Immature natural killer cell (primary cell): ENCODE measurements at regions not wholly inside any gene's neighbourhood (a gene's known extent, or its start where the extent isn't known, plus 50 kb on each side); places are given as distances from the start of the nearest gene placed in this dataset.

Source experiments
- DNase-seq, 3 donors: peaks; one replicate each; pipeline ENCODE4 v3.0.0; 2022; ENCODE audit warnings: mixed read lengths in 1 of 3
- H3K27ac Mint-ChIP-seq, 6 donors: one replicate each; pipeline ENCODE4 v1.8.0; 2020; ENCODE audit warnings: mixed read lengths in 6 of 6, mild to moderate bottlenecking in 5 of 6, inconsistent platforms in 4 of 6, moderate library complexity in 3 of 6
- H3K27me3 Mint-ChIP-seq, 3 donors: one replicate each; pipeline ENCODE4 v1.8.0; 2020 to 2021; ENCODE audit warnings: low read depth in 3 of 3, mild to moderate bottlenecking in 3 of 3, mixed read lengths in 3 of 3, moderate library complexity in 3 of 3, inconsistent platforms in 1 of 3
- H3K36me3 Mint-ChIP-seq, 3 donors: one replicate each; pipeline ENCODE4 v1.8.0; 2020; ENCODE audit warnings: mixed read lengths in 3 of 3, inconsistent platforms in 2 of 3, mild to moderate bottlenecking in 2 of 3
- H3K4me1 Mint-ChIP-seq, 2 donors: one replicate each; pipeline ENCODE4 v1.8.0; 2020; ENCODE audit warnings: inconsistent platforms in 2 of 2, mild to moderate bottlenecking in 2 of 2, mixed read lengths in 2 of 2, moderate library complexity in 1 of 2
- H3K4me3 Mint-ChIP-seq, 5 donors: one replicate each; pipeline ENCODE4 v1.8.0; 2020; ENCODE audit warnings: mild to moderate bottlenecking in 5 of 5, mixed read lengths in 5 of 5, inconsistent platforms in 3 of 5, moderate library complexity in 3 of 5
- H3K9me3 Mint-ChIP-seq, 6 donors: one replicate each; pipeline ENCODE4 v1.8.0; 2020; ENCODE audit warnings: mild to moderate bottlenecking in 6 of 6, mixed read lengths in 6 of 6, inconsistent platforms in 4 of 6, moderate library complexity in 3 of 6

DNA sequence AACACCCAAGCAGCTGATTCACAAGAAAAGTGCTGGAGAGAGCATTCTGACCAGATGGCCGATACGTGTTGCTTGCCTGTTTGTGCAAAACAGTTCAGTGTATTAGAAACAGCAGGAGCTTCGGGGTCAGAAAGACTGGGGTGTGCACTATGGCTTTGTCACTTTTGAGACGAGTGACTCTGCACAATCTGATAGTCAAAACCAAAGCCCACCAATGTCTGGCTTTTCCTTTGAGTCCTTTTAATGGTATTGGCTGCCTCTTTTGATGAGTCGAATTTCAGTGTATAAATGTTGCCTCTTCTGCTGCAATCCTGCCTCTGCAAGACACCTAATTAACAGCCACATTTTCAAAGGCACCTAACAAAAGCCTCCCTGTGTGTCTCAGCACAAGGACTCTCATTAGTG lies 444.6 kb downstream of the AJAP1 start:
- no peaks in the 10 kb centered on the region for H3K36me3 Mint-ChIP-seq
- no peak overlapping the region for H3K4me3 Mint-ChIP-seq
- DNase-seq: no peak
- H3K4me1 Mint-ChIP-seq: no peaks in the 10 kb centered on the region
- no peak overlapping the region for H3K27ac Mint-ChIP-seq
- peaks cover 0 to 4% (median 2%) of the 10 kb centered on the region in 3 donors for H3K27me3 Mint-ChIP-seq
- peaks cover 0 to 5% (median 0%) of the 10 kb centered on the region in 6 donors for H3K9me3 Mint-ChIP-seq

DNA sequence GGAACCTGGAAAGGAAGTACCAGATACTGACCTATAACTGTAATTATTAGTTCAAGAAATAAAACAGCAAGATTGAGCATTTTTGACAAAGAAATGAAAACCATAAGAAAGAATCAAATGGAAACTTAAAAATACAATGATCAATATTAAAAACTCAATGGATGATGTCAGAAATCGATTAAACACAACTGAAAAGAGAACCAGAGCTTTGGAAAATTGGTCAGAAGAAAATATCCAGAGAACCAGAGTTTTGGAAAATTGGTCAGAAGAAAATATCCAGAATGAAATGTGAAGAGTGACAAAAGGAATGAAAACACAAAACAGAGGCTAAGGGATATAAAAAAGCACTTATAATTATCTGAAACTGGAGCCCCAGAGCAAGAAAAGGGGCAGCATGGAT lies 438.6 kb downstream of the AJAP1 start:
- no peak for DNase-seq
- Mint-ChIP-seq H3K36me3 (peaks cover 0 to 4% (median 0%) of the 10 kb centered on the region in 3 donors), H3K4me3 (no peak overlapping the region), H3K27ac (no peak overlapping the region), H3K9me3 (peaks cover 0 to 21% (median 12%) of the 10 kb centered on the region in 6 donors), H3K4me1 (no peaks in the 10 kb centered on the region), H3K27me3 (peaks cover 1 to 6% (median 4%) of the 10 kb centered on the region in 3 donors)

DNA sequence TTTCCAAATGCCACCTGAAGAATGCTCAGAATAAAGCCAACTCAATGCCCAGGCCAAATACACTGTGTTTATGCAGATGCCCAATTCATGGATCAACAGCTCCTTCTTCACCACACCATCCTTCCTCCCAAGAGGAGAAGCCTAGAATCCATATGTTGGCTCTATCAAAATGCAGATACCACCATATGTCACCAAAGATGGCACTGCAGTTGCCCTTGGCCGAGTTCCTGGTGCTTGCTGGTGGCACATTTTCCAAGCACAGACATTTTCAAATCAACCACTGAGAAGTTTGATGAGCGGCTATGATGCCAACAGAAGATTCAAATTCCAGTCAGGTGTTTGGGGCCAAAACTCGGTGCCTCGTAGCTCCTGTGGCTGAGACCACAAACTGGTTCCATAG lies 430.3 kb downstream of the AJAP1 start:
- no peak for DNase-seq
- no peaks in the 10 kb centered on the region for H3K4me1 Mint-ChIP-seq
- H3K27me3 Mint-ChIP-seq: peaks cover 0 to 3% (median 1%) of the 10 kb centered on the region in 3 donors
- H3K9me3 Mint-ChIP-seq: peaks cover 0 to 3% (median 0%) of the 10 kb centered on the region in 6 donors
- no peaks in the 10 kb centered on the region for H3K36me3 Mint-ChIP-seq
- H3K27ac Mint-ChIP-seq: no peak overlapping the region
- no peak overlapping the region for H3K4me3 Mint-ChIP-seq

DNA sequence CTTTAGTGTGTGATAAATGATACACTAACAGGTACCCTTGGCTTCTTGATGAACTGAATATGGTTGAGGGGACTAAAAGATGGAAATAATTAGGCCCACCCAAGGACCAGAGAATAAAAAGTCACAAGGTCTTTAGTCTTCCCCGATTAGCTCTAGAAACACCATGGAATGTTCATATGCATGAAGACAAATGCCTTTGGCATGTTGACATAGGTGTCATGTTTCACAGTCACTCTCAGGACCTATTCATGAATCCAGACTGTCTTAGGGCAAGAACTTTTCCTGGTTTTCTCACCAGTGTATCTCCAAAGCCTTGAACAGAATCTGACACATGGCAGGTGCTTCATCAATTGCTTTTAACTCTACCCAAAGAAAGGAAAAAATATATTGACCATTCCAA lies 412.8 kb downstream of the AJAP1 start:
- Mint-ChIP-seq H3K9me3 (peaks cover 0 to 2% (median 0%) of the 10 kb centered on the region in 6 donors), H3K36me3 (no peaks in the 10 kb centered on the region), H3K27ac (no peak overlapping the region), H3K4me1 (no peaks in the 10 kb centered on the region), H3K27me3 (peaks cover 2 to 6% (median 3%) of the 10 kb centered on the region in 3 donors), H3K4me3 (no peak overlapping the region)
- no peak for DNase-seq

DNA sequence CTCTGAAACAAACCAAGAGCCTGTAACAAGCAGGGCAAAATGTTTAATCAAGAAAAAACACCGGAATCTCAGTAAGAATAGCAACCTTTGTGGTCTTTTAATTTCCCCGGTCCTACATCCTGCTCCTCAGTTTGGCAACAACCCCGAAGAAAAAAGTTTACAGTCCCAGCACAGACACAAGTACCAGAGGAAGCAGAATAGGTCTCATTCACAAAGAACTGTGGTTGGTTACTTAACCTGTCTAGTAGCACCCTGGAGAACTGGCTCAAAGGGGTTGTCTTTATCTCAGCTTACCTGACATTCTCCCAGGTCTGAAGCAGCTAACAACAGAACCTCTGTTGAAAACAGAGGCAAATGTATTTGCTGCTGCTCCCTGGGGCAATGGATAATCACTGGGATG lies 399.3 kb downstream of the AJAP1 start:
- Mint-ChIP-seq H3K36me3 (no peaks in the 10 kb centered on the region), H3K4me3 (no peak overlapping the region), H3K4me1 (no peaks in the 10 kb centered on the region), H3K27ac (no peak overlapping the region), H3K9me3 (peaks cover 2 to 20% (median 8%) of the 10 kb centered on the region in 6 donors), H3K27me3 (peaks cover 4 to 10% (median 9%) of the 10 kb centered on the region in 3 donors)
- no peak for DNase-seq

DNA sequence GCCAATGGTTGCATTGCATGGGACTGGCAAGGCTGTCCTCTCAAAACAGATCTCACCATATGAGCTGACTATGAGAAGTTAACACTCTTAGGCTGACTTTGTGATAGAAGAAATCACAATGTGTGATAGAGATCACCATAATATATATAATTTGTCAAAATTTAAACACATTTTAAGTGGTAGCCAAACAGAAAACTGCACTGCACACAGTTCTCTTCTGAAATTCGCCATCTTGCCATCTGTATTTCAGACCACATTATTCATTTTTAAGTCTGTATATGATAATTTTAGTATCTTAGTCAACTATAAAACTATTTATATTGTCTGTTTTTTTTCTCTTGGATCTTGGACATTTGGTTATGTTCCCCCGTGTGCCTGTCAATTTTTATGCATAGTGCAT lies 374.7 kb downstream of the AJAP1 start:
- no peak for DNase-seq
- Mint-ChIP-seq H3K9me3 (no peaks in the 10 kb centered on the region), H3K4me1 (no peaks in the 10 kb centered on the region), H3K27me3 (peaks cover 0 to 9% (median 4%) of the 10 kb centered on the region in 3 donors), H3K4me3 (no peak overlapping the region), H3K36me3 (no peaks in the 10 kb centered on the region), H3K27ac (no peak overlapping the region)

DNA sequence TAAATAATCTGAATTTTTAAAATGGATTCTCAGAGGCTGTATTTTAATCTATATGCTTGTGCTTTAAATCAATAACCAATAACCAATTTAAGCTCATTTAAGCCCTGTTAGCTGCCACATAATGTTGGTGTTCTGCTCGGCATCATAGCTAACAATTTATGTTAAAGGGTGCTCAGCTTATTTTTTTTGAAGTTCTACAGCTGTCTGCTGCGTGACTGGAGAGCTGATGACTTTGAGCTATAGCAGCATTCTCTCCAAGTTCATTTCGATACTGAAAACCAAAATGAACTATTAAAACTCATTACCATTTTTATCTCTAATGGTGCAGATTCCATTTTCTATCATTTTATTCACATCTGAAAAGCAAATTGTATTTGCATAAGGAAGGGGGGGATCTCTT lies 357.8 kb downstream of the AJAP1 start:
- Mint-ChIP-seq H3K9me3 (peaks cover 0 to 2% (median 0%) of the 10 kb centered on the region in 6 donors), H3K27me3 (peaks cover 0 to 9% (median 6%) of the 10 kb centered on the region in 3 donors), H3K36me3 (no peaks in the 10 kb centered on the region), H3K4me1 (no peaks in the 10 kb centered on the region), H3K4me3 (no peak overlapping the region), H3K27ac (no peak overlapping the region)
- no peak for DNase-seq

DNA sequence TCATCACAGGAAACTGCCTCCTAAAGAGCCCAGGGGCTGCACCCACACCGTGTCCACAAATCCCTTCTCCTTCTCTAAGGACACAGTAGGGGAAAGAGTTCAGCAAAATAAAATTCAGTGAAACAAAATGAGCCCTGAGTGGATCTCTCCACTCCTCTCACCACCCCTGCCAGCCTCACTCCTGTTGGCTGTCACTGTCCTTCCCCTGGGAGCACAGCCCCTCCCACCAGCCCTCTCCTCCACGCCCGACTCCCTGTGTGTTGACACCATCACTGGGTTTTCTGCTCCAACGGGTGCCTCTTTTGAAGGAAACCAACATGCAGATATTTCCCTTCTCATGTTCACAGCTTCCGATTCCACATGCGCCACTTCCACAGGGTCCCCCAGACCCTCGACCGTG lies 356.2 kb downstream of the AJAP1 start:
- H3K27me3 Mint-ChIP-seq: peaks cover 0 to 9% (median 6%) of the 10 kb centered on the region in 3 donors
- peaks cover 0 to 2% (median 0%) of the 10 kb centered on the region in 6 donors for H3K9me3 Mint-ChIP-seq
- no peaks in the 10 kb centered on the region for H3K36me3 Mint-ChIP-seq
- no peak for DNase-seq
- no peaks in the 10 kb centered on the region for H3K4me1 Mint-ChIP-seq
- no peak overlapping the region for H3K27ac Mint-ChIP-seq
- no peak overlapping the region for H3K4me3 Mint-ChIP-seq

DNA sequence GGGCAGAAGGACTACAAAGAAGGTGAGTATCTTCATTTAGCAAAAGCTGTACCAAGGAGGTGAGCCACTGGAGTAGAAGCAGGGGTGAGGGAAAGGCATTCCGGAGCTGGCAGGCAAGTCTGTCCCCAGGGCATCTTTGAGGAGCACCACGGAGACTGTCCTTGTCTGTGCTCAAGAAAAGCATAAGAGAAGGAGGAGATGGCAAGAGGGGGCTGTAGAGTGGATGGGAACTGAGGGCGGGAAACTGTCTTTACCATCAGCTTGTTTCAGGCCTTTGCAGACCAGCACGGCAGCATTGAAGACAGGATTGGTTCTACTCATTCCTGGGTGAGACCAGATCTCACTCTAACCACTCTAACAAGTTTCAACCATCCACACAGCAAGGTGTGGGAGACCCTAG lies 355.8 kb downstream of the AJAP1 start:
- no peaks in the 10 kb centered on the region for H3K36me3 Mint-ChIP-seq
- no peak for DNase-seq
- H3K4me1 Mint-ChIP-seq: no peaks in the 10 kb centered on the region
- no peak overlapping the region for H3K27ac Mint-ChIP-seq
- no peak overlapping the region for H3K4me3 Mint-ChIP-seq
- peaks cover 0 to 2% (median 0%) of the 10 kb centered on the region in 6 donors for H3K9me3 Mint-ChIP-seq
- peaks cover 0 to 9% (median 7%) of the 10 kb centered on the region in 3 donors for H3K27me3 Mint-ChIP-seq

DNA sequence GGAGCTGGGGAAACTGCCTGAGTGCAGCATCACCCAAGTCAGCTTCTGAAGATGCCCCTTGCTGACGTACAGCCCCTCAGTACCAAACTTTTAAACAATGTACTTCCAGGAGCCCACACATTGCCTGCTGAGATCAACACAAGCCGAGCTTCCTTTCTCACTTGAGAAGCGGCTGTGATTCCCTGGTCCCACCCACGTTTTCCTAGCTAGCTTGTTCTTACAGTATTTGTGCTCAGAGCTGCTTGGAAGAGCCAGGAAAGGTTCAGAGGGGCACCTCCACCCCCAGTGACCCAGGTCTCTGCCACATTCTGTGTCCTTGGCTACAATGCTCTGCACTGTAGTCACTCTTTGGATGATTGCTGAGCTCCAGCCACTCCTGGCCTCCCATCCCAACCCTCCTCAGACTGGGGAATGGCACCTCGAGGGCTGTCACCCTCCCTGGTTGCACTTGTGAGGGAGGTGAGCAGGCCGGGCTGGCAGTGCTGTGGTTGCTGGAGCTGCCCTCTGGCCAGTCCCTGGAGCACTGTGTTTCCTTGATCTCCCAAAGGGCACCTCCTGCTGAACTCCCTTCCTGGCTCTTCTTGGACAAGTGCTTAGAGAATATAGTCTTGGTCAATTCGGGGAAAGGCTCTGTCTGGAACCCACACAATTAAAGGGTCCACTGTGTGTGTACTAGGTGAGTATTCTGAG lies 355.1 kb downstream of the AJAP1 start:
- no peak overlapping the region for H3K27ac Mint-ChIP-seq
- H3K36me3 Mint-ChIP-seq: no peaks in the 10 kb centered on the region
- no peak overlapping the region for H3K4me3 Mint-ChIP-seq
- H3K4me1 Mint-ChIP-seq: no peaks in the 10 kb centered on the region
- peaks cover 0 to 9% (median 9%) of the 10 kb centered on the region in 3 donors for H3K27me3 Mint-ChIP-seq
- H3K9me3 Mint-ChIP-seq: peaks cover 0 to 2% (median 0%) of the 10 kb centered on the region in 6 donors
- no peak for DNase-seq

DNA sequence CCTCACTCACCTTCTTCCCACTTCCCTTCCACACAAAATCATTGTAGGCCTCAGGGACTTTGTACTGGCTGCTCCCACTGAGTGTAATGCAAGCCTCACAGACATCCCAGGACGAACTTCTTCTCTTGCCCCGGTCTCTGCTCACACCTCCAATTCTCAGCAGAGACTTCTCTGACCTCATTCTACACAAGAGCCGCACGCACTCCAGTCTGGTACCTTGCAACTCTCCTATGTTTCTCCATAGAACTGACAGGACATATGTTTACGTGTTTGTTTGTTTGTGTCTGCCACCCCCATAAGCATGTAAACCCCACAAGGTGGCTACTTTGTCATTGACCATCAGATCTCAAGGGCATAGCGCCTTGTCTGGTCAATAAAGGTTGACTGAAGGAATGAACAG lies 350.8 kb downstream of the AJAP1 start:
- Mint-ChIP-seq H3K27me3 (peaks cover 0 to 9% (median 2%) of the 10 kb centered on the region in 3 donors), H3K9me3 (peaks cover 0 to 2% (median 0%) of the 10 kb centered on the region in 6 donors), H3K36me3 (no peaks in the 10 kb centered on the region), H3K27ac (no peak overlapping the region), H3K4me3 (no peak overlapping the region), H3K4me1 (no peaks in the 10 kb centered on the region)
- no peak for DNase-seq

DNA sequence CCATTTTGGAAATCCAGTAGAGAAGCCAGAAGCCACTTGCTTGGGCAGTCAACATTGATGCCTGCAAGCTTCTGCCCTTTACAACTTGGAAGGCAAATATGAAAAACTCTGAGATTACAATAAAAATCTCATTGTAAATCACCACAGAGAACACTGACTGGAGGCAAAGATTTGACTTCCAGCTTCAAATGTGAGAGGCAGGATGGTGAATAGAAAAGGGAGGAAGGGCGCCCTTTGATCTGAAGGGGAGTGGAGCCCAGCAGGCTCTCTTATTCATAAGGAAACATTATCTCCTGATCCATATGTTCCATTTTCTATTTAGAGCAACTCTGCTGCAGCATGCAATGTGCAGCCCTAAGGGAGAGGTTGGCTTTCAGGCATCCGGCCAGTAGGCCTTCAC lies 348.3 kb downstream of the AJAP1 start:
- H3K4me1 Mint-ChIP-seq: no peaks in the 10 kb centered on the region
- H3K9me3 Mint-ChIP-seq: peaks cover 0 to 3% (median 0%) of the 10 kb centered on the region in 6 donors
- H3K27me3 Mint-ChIP-seq: peaks cover under 1 to 8% (median 2%) of the 10 kb centered on the region in 3 donors
- no peak overlapping the region for H3K27ac Mint-ChIP-seq
- no peak for DNase-seq
- no peak overlapping the region for H3K4me3 Mint-ChIP-seq
- no peaks in the 10 kb centered on the region for H3K36me3 Mint-ChIP-seq

DNA sequence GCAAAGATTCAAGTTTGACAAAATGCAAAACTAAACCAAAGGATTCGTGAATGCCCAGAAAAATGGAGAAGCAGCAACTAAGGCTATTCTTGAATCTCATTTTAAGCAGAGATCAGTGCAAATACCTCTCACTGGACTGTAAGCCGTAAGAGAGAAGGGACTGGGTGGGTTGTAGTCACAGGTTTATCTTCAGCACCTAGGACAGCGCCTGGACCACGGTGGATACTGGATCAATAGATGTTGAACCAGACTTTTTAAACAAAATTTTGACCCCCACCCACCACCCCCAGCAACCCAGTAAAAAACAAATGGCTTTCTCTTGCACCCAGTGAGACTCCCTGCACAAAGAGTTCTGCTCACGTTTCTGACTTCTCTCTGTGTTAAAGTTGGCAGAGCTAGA lies 347.1 kb downstream of the AJAP1 start:
- no peak overlapping the region for H3K27ac Mint-ChIP-seq
- no peaks in the 10 kb centered on the region for H3K4me1 Mint-ChIP-seq
- no peaks in the 10 kb centered on the region for H3K36me3 Mint-ChIP-seq
- DNase-seq: no peak
- peaks cover 0 to 4% (median 0%) of the 10 kb centered on the region in 6 donors for H3K9me3 Mint-ChIP-seq
- peaks cover 2 to 8% (median 2%) of the 10 kb centered on the region in 3 donors for H3K27me3 Mint-ChIP-seq
- H3K4me3 Mint-ChIP-seq: no peak overlapping the region

DNA sequence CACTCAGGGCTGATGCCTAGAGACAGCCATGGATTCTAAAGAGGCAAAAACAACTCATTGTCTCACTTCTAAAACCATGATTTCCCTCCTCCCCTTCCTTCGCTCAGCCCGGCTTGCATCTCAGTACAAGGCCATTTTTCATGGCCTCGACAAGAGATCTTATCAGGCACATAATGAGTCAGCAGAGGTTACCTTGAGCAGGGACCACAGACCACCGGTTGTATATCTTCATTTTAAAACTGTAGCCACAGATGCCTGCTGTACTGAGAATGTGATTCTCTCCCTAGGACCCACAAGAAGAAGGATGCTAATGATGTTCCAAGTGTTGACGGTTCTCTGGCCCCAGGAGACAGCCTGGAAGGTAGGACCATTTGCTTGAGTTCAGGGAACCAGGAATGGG lies 331.9 kb downstream of the AJAP1 start:
- DNase-seq: no peak
- Mint-ChIP-seq H3K4me1 (no peaks in the 10 kb centered on the region), H3K27ac (no peak overlapping the region), H3K36me3 (no peaks in the 10 kb centered on the region), H3K27me3 (peaks cover 2 to 4% (median 4%) of the 10 kb centered on the region in 3 donors), H3K9me3 (no peaks in the 10 kb centered on the region), H3K4me3 (no peak overlapping the region)

DNA sequence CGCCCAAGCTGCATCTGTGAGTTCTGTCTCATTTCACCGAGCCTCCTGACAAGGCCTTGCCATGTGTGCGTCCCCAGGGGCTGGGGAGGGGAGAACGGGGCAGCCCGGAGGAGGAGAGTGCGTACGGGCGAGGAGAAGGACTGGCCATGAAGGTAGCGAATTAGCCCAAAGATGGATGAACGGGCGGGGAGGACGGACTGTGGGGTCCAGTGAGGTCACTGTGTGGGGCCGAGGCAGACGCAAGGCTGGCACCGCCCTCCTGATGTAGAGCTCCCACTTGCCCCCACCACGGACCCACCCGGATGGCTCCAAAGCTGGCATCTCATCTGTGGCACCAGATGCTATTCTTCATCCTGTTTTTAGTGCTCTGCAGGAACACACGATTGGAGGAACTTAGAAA lies 330.4 kb downstream of the AJAP1 start:
- Mint-ChIP-seq H3K27ac (no peak overlapping the region), H3K9me3 (peaks cover 0 to 2% (median 0%) of the 10 kb centered on the region in 6 donors), H3K27me3 (peaks cover 2 to 4% (median 4%) of the 10 kb centered on the region in 3 donors)

More for the DNA sequence above, 330.4 kb downstream of the AJAP1 start:
- Mint-ChIP-seq H3K4me1 (no peaks in the 10 kb centered on the region), H3K4me3 (no peak overlapping the region), H3K36me3 (no peaks in the 10 kb centered on the region)
- no peak for DNase-seq
